ENCODE measurements at regions not wholly inside any gene's neighbourhood (a gene's known extent, or its start where the extent isn't known, plus 50 kb on each side); places are given as distances from the start of the nearest gene placed in this dataset.

GRCh38 chr1:238187575-238187949 lies 296.8 kb upstream of the ZP4 start:
- TF ChIP-seq, protein P1, sequence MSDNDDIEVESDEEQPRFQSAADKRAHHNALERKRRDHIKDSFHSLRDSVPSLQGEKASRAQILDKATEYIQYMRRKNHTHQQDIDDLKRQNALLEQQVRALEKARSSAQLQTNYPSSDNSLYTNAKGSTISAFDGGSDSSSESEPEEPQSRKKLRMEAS (IDR thresholded peaks at IDR 0.05; ENCODE audit: insufficient read depth, insufficient read length), result no peak
- TF ChIP-seq, protein P2, sequence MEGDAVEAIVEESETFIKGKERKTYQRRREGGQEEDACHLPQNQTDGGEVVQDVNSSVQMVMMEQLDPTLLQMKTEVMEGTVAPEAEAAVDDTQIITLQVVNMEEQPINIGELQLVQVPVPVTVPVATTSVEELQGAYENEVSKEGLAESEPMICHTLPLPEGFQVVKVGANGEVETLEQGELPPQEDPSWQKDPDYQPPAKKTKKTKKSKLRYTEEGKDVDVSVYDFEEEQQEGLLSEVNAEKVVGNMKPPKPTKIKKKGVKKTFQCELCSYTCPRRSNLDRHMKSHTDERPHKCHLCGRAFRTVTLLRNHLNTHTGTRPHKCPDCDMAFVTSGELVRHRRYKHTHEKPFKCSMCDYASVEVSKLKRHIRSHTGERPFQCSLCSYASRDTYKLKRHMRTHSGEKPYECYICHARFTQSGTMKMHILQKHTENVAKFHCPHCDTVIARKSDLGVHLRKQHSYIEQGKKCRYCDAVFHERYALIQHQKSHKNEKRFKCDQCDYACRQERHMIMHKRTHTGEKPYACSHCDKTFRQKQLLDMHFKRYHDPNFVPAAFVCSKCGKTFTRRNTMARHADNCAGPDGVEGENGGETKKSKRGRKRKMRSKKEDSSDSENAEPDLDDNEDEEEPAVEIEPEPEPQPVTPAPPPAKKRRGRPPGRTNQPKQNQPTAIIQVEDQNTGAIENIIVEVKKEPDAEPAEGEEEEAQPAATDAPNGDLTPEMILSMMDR (IDR thresholded peaks at IDR 0.05; ENCODE audit: extremely low read depth in 1 of 2, insufficient read depth in 1 of 2, low read depth in 1 of 2, low read length in 2 of 2), result no peak

All from endothelial cell of umbilical vein (primary cell).